Calu3 (cell line): ENCODE measurements at regions not wholly inside any gene's neighbourhood (a gene's known extent, or its start where the extent isn't known, plus 50 kb on each side); places are given as distances from the start of the nearest gene placed in this dataset.

Experiments
- BruUV-seq: library from RNA; stranded (reverse); fragments of 400-500 nt; replicated peaks from 2 replicates; lab custom pipeline; 2021; lab: Mats Ljungman, UMichigan
- CTCF ChIA-PET: fragments of 300-600 bp; sonication (Branson Sonifier 250); formaldehyde crosslinking; loops from one replicate; lab custom pipeline; 2022; ENCODE audit warnings: antibody characterized with exemption; lab: Charles Lee
- DNase-seq: peaks from one replicate; pipeline ENCODE4 v3.0.0; 2022
- H3K27ac Mint-ChIP-seq: one replicate; pipeline ENCODE4 v1.8.0; 2022; ENCODE audit warnings: mixed read lengths; ENCODE audit not compliant: unreplicated experiment
- H3K27me3 Mint-ChIP-seq: one replicate; pipeline ENCODE4 v1.8.0; 2022; ENCODE audit warnings: mixed read lengths; ENCODE audit not compliant: unreplicated experiment
- H3K36me3 Mint-ChIP-seq: one replicate; pipeline ENCODE4 v1.8.0; 2022; ENCODE audit warnings: mild to moderate bottlenecking, moderate library complexity, mixed read lengths; ENCODE audit not compliant: insufficient read depth, unreplicated experiment
- H3K4me1 Mint-ChIP-seq: one replicate; pipeline ENCODE4 v1.8.0; 2022; ENCODE audit warnings: mild to moderate bottlenecking, low read depth, mixed read lengths; ENCODE audit not compliant: unreplicated experiment
- H3K4me3 Mint-ChIP-seq: one replicate; pipeline ENCODE4 v1.8.0; 2022; ENCODE audit warnings: mild to moderate bottlenecking, low read depth, moderate library complexity, mixed read lengths; ENCODE audit not compliant: unreplicated experiment
- H3K9me3 Mint-ChIP-seq: one replicate; pipeline ENCODE4 v1.8.0; 2022; ENCODE audit warnings: low read depth, mixed read lengths; ENCODE audit not compliant: unreplicated experiment
- intact Hi-C: fragments of 100-400 bp; cut with micrococcal nuclease; formaldehyde crosslinking; loops from one replicate; pipeline ENCODE4 v1.10.0; 2022; ENCODE audit not compliant: unreplicated experiment
- TF ChIP-seq, protein P1 (sequence below): fragments of 200-600 bp; IDR thresholded peaks from one replicate; pipeline ENCODE4 v1.8.0; 2022; ENCODE audit warnings: antibody characterized with exemption; ENCODE audit not compliant: unreplicated experiment

DNA sequence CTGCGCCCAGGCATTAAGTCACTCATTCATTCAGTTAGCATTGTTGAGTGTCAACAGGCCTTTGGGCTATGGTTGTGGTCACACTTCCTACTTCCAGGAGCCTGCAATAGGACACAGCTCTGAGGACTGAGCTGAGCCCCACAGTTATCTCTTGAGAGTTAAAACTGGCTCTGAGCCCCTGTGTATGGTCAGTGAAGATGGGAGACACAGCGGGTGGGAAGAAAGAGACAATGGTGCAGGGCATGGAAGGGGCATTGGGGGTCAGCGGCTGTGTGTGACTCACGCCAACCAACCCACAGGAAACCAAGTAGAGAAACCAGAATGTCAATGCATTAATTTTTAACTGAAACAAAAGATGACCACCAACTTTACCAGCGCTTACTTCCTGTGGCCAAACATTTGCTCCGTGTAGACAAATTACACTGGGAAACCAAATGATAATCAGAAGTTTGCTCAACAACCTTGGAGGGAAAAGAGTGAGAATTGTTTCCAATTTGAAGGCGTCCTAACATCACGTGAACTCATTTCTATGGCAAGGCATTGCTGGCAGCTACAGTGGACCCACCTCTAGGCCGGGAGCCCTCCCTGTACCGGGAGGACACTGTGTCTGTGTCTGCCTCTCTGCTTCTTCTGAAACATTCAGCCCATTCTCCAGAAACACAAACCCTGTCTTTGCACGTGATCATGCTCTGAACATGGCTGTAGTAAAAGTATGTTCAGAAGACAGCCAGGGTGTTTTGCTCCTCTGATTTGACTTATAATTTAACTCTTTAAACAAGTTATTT, 212.0 kb upstream of the ID2 start:
- Mint-ChIP-seq H3K27me3 (no peaks in the 10 kb centered on the region), H3K9me3 (no peaks in the 10 kb centered on the region), H3K4me3 (peak overlapping the region; percentile 42), H3K36me3 (peaks cover 18% of the 10 kb centered on the region), H3K4me1 (peaks cover 71% of the 10 kb centered on the region), H3K27ac (peak overlapping the region; percentile 96)
- CTCF ChIA-PET: no interaction called here
- intact Hi-C loops: loop anchor here (2.0 to 10.0 kb wide), 2 partner anchors 13 to 365 kb away; no protein-coding TSS in a partner anchor
- peak; percentile 70 for DNase-seq
- TF ChIP-seq, protein P1, sequence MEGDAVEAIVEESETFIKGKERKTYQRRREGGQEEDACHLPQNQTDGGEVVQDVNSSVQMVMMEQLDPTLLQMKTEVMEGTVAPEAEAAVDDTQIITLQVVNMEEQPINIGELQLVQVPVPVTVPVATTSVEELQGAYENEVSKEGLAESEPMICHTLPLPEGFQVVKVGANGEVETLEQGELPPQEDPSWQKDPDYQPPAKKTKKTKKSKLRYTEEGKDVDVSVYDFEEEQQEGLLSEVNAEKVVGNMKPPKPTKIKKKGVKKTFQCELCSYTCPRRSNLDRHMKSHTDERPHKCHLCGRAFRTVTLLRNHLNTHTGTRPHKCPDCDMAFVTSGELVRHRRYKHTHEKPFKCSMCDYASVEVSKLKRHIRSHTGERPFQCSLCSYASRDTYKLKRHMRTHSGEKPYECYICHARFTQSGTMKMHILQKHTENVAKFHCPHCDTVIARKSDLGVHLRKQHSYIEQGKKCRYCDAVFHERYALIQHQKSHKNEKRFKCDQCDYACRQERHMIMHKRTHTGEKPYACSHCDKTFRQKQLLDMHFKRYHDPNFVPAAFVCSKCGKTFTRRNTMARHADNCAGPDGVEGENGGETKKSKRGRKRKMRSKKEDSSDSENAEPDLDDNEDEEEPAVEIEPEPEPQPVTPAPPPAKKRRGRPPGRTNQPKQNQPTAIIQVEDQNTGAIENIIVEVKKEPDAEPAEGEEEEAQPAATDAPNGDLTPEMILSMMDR: no peak
- BruUV-seq: no TSS peak

DNA sequence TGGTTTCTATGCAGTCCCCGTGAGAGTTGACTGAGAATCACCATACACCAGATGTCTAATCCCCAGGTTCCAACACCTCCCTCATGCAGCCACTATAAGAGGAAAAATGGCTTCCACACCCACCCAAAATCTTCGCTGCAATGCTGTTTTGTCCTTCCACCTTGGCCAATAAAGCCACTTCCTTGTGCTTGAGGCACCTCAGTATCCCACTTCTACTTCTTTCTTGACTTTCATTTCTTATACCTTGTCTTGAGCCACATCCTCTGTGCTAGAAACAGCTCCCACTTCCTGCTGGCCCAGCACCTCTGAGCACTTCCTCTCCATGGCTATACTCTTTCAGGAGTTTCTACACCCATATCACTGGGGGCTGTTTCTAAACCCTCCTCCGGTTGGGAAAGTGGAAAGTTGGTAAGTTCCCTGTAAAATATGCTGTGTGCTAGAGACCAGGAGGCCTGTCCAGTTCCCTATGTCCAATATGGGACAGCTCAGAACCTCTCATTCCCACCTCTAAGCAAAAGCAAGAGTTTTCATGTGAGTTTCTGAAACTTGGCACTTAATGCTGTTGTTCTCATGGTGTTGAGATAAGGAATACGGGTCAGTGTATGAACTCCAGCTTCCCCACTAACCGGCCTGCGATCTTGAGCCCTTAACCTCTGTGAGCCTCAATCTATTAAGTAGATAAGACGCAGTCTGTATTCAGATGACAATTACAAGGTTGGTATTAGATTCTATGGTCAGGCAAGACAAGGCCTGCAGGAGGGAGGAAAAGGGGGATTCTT, 209.1 kb upstream of the ID2 start:
- BruUV-seq: no TSS peak
- TF ChIP-seq, protein P1: no peak
- H3K4me3 Mint-ChIP-seq: no peak overlapping the region
- H3K4me1 Mint-ChIP-seq: peaks cover 91% of the 10 kb centered on the region
- no peak for DNase-seq
- H3K36me3 Mint-ChIP-seq: peaks cover 35% of the 10 kb centered on the region
- H3K9me3 Mint-ChIP-seq: no peaks in the 10 kb centered on the region
- CTCF ChIA-PET: interaction anchor here (0.9 kb wide), 1 partner anchor 20 kb away, joined by 3 read pairs; no protein-coding TSS in a partner anchor
- intact Hi-C loops: loop anchor here (10.0 kb wide), 1 partner anchor 368 kb away; no protein-coding TSS in a partner anchor
- H3K27me3 Mint-ChIP-seq: no peaks in the 10 kb centered on the region
- H3K27ac Mint-ChIP-seq: peak overlapping the region; percentile 48

DNA sequence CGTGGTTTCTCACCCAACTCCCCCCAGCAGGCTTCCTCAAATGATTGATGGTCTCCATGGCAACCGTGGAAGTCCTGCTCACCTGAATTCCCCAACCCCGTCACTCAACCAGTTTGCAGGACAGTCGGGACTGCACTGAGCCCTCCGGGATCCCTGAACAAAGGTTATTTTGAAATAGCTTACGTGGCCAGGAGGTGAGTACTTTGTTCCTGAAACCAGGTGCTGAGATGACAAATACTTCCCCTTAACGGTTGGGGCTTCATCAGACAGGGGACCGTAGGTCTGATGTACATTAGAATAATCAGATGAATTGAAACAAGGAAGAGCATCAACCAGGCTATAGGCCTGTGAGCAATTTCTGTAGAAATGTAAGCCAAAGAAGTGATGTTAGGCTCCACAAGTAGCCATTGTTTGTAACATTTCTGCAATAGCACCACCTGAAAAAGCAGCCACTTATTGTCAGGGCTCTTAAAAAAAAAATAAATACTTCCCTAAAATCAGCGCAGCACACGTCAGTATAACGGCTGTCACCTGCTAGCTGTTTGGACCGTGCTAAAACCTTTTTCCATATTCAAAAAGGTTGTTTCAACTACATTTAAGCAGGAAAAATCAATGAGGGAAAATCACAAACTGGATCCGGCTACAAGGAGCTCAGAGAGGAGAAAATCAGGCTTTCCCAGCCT, 206.4 kb upstream of the ID2 start:
- peak overlapping the region; percentile 93 for H3K27ac Mint-ChIP-seq

More for the DNA sequence above, 206.4 kb upstream of the ID2 start:
- Mint-ChIP-seq H3K27me3 (no peaks in the 10 kb centered on the region), H3K4me3 (peak overlapping the region; percentile 31), H3K9me3 (no peaks in the 10 kb centered on the region), H3K36me3 (peaks cover 31% of the 10 kb centered on the region), H3K4me1 (peaks cover 98% of the 10 kb centered on the region)
- TF ChIP-seq, protein P1: no peak
- DNase-seq: peak; percentile 85
- CTCF ChIA-PET: interaction anchor here (0.7 to 1.5 kb wide), 4 partner anchors 18 to 218 kb away, joined by 3 to 5 read pairs (median 4); no protein-coding TSS in a partner anchor
- no TSS peak for BruUV-seq
- intact Hi-C loops: loop anchor here (2.0 to 10.0 kb wide), 4 partner anchors 51 to 371 kb away; partner anchors contain the start of gene ID2
